CD4-positive, CD25-positive, alpha-beta regulatory T cell (primary cell): ENCODE measurements at regions not wholly inside any gene's neighbourhood (a gene's known extent, or its start where the extent isn't known, plus 50 kb on each side); places are given as distances from the start of the nearest gene placed in this dataset.

Experiments used
- ATAC-seq, 2 donors: fragments of 150-1000 bp; cut with Tn5 transposase; one replicate each; pipeline ENCODE4 v1.10.0; 2021; ENCODE audit warnings: low read depth in 2 of 2, moderate number of reproducible peaks in 2 of 2, moderate library complexity in 1 of 2
- DNase-seq, 3 donors: peaks; one replicate each; pipeline versions ENCODE4 v3.0.0 to v3.0.0-alpha.2; 2012 to 2022; ENCODE audit warnings: mixed read lengths in 1 of 3
- H3K27ac ChIP-seq: one replicate; pipeline ENCODE4 v1.7.0; 2013; ENCODE audit warnings: mild to moderate bottlenecking, low read length; ENCODE audit not compliant: insufficient read depth, poor library complexity, severe bottlenecking
- H3K27me3 ChIP-seq: one replicate; pipeline ENCODE4 v1.7.0; 2013; ENCODE audit warnings: low read length; ENCODE audit not compliant: control insufficient read depth, insufficient read depth
- H3K36me3 ChIP-seq: one replicate; pipeline ENCODE4 v1.7.0; 2013; ENCODE audit warnings: mild to moderate bottlenecking, low read length, moderate library complexity; ENCODE audit not compliant: control insufficient read depth, insufficient read depth
- H3K4me1 ChIP-seq: 2 replicates; pipeline ENCODE4 v1.7.0; 2013; ENCODE audit warnings: mild to moderate bottlenecking, low read length; ENCODE audit not compliant: insufficient read depth, control insufficient read depth, poor library complexity, severe bottlenecking
- H3K4me3 ChIP-seq: one replicate; pipeline ENCODE4 v1.7.0; 2013; ENCODE audit warnings: low read depth, mild to moderate bottlenecking, low read length, moderate library complexity
- H3K9me3 ChIP-seq, 2 experiments: 1 replicate in 1 of 2; 2 replicates in 1 of 2; pipeline ENCODE4 v1.7.0; 2013; ENCODE audit warnings: low read length in 2 of 2, mild to moderate bottlenecking in 1 of 2, moderate library complexity in 1 of 2; ENCODE audit not compliant: control insufficient read depth in 2 of 2
- H3K27ac Mint-ChIP-seq, 3 donors: one replicate each; pipeline ENCODE4 v1.8.0; 2020 to 2022; ENCODE audit warnings: mild to moderate bottlenecking in 3 of 3, mixed read lengths in 3 of 3, moderate library complexity in 2 of 3
- H3K27me3 Mint-ChIP-seq: one replicate; pipeline ENCODE4 v1.8.0; 2022; ENCODE audit warnings: mild to moderate bottlenecking, mixed read lengths
- H3K36me3 Mint-ChIP-seq: one replicate; pipeline ENCODE4 v1.8.0; 2020; ENCODE audit warnings: mixed read lengths
- H3K4me1 Mint-ChIP-seq, 4 donors: one replicate each; pipeline ENCODE4 v1.8.0; 2020 to 2022; ENCODE audit warnings: mixed read lengths in 4 of 4, mild to moderate bottlenecking in 1 of 4
- H3K4me3 Mint-ChIP-seq, 4 donors: one replicate each; pipeline ENCODE4 v1.8.0; 2020 to 2022; ENCODE audit warnings: mild to moderate bottlenecking in 4 of 4, mixed read lengths in 4 of 4, moderate library complexity in 3 of 4
- H3K9me3 Mint-ChIP-seq, 7 donors: one replicate each; pipeline ENCODE4 v1.8.0; 2020 to 2022; ENCODE audit warnings: mixed read lengths in 7 of 7, mild to moderate bottlenecking in 3 of 7, moderate library complexity in 2 of 7

- no peaks in the 10 kb centered on the region for H3K27me3 ChIP-seq
- Mint-ChIP-seq H3K27me3 (no peaks in the 10 kb centered on the region), H3K4me1 (no peaks in the 10 kb centered on the region), H3K4me3 (no peak overlapping the region), H3K36me3 (no peaks in the 10 kb centered on the region), H3K9me3 (peaks cover 0 to 19% (median 5%) of the 10 kb centered on the region in 7 donors), H3K27ac (no peak overlapping the region)
- no peak for DNase-seq
- no peak for ATAC-seq
- H3K27ac ChIP-seq = no peak overlapping the region
- H3K9me3 ChIP-seq = no peaks in the 10 kb centered on the region
- H3K36me3 ChIP-seq = no peaks in the 10 kb centered on the region
- no peak overlapping the region for H3K4me3 ChIP-seq
- no peaks in the 10 kb centered on the region for H3K4me1 ChIP-seq
Measured at GRCh38 chr5:119943148-119943547, 313.8 kb downstream of the FAM170A start.

GRCh38 chr5:119945691-119946090, 316.3 kb downstream of the FAM170A start:
- Histone ChIP-seq H3K4me1 (no peaks in the 10 kb centered on the region), H3K27me3 (no peaks in the 10 kb centered on the region), H3K27ac (no peak overlapping the region), H3K9me3 (no peaks in the 10 kb centered on the region), H3K4me3 (no peak overlapping the region), H3K36me3 (no peaks in the 10 kb centered on the region)
- DNase-seq (no peak), ATAC-seq (no peak)
- Mint-ChIP-seq H3K4me1 (no peaks in the 10 kb centered on the region), H3K4me3 (no peak overlapping the region), H3K27me3 (no peaks in the 10 kb centered on the region), H3K36me3 (no peaks in the 10 kb centered on the region), H3K27ac (no peak overlapping the region), H3K9me3 (peaks cover 0 to 9% (median 3%) of the 10 kb centered on the region in 7 donors)

- H3K27me3 Mint-ChIP-seq = no peaks in the 10 kb centered on the region
- Histone ChIP-seq H3K9me3 (no peaks in the 10 kb centered on the region), H3K4me3 (no peak overlapping the region), H3K27ac (no peak overlapping the region), H3K27me3 (no peaks in the 10 kb centered on the region), H3K4me1 (no peaks in the 10 kb centered on the region), H3K36me3 (no peaks in the 10 kb centered on the region)
- no peaks in the 10 kb centered on the region for H3K4me1 Mint-ChIP-seq
- DNase-seq = no peak
- no peak overlapping the region for H3K4me3 Mint-ChIP-seq
- peaks cover 0 to 6% (median 3%) of the 10 kb centered on the region in 7 donors for H3K9me3 Mint-ChIP-seq
- ATAC-seq = no peak
- H3K36me3 Mint-ChIP-seq = no peaks in the 10 kb centered on the region
- H3K27ac Mint-ChIP-seq = no peak overlapping the region
Measured at GRCh38 chr5:119948162-119948561, 318.8 kb downstream of the FAM170A start.

GRCh38 chr5:119949426-119949999, 320.2 kb downstream of the FAM170A start:
- no peak overlapping the region for H3K27ac Mint-ChIP-seq
- peaks cover 0 to 7% (median 3%) of the 10 kb centered on the region in 7 donors for H3K9me3 Mint-ChIP-seq
- DNase-seq (no peak), ATAC-seq (no peak)
- no peaks in the 10 kb centered on the region for H3K36me3 Mint-ChIP-seq
- no peaks in the 10 kb centered on the region for H3K27me3 ChIP-seq
- H3K4me1 Mint-ChIP-seq = no peaks in the 10 kb centered on the region
- H3K4me3 Mint-ChIP-seq = no peak overlapping the region
- no peak overlapping the region for H3K27ac ChIP-seq
- no peaks in the 10 kb centered on the region for H3K4me1 ChIP-seq
- no peak overlapping the region for H3K4me3 ChIP-seq
- no peaks in the 10 kb centered on the region for H3K27me3 Mint-ChIP-seq
- H3K9me3 ChIP-seq = no peaks in the 10 kb centered on the region
- no peaks in the 10 kb centered on the region for H3K36me3 ChIP-seq

GRCh38 chr5:119951330-119951934, 322.1 kb downstream of the FAM170A start:
- Histone ChIP-seq H3K27ac (no peak overlapping the region), H3K4me3 (no peak overlapping the region), H3K9me3 (no peaks in the 10 kb centered on the region), H3K4me1 (no peaks in the 10 kb centered on the region), H3K27me3 (no peaks in the 10 kb centered on the region), H3K36me3 (no peaks in the 10 kb centered on the region)
- H3K4me3 Mint-ChIP-seq = no peak overlapping the region
- H3K27ac Mint-ChIP-seq = no peak overlapping the region
- no peak for DNase-seq
- peaks cover 0 to 10% (median 2%) of the 10 kb centered on the region in 7 donors for H3K9me3 Mint-ChIP-seq
- no peaks in the 10 kb centered on the region for H3K36me3 Mint-ChIP-seq
- ATAC-seq = no peak
- H3K4me1 Mint-ChIP-seq = no peaks in the 10 kb centered on the region
- H3K27me3 Mint-ChIP-seq = no peaks in the 10 kb centered on the region

GRCh38 chr5:119953474-119953873, 324.1 kb downstream of the FAM170A start:
- no peak overlapping the region for H3K4me3 ChIP-seq
- H3K9me3 ChIP-seq = no peaks in the 10 kb centered on the region
- DNase-seq (no peak), ATAC-seq (no peak)
- no peaks in the 10 kb centered on the region for H3K4me1 ChIP-seq
- no peaks in the 10 kb centered on the region for H3K4me1 Mint-ChIP-seq
- H3K36me3 ChIP-seq = no peaks in the 10 kb centered on the region
- H3K27me3 Mint-ChIP-seq = no peaks in the 10 kb centered on the region
- no peak overlapping the region for H3K4me3 Mint-ChIP-seq
- H3K27me3 ChIP-seq = no peaks in the 10 kb centered on the region
- H3K27ac ChIP-seq = no peak overlapping the region
- H3K27ac Mint-ChIP-seq = peak overlapping the region in 1 of 3 donors; percentile 52
- peaks cover 0 to 14% (median 2%) of the 10 kb centered on the region in 7 donors for H3K9me3 Mint-ChIP-seq
- H3K36me3 Mint-ChIP-seq = no peaks in the 10 kb centered on the region

- Histone ChIP-seq H3K9me3 (no peaks in the 10 kb centered on the region), H3K27ac (no peak overlapping the region), H3K27me3 (no peaks in the 10 kb centered on the region), H3K4me3 (no peak overlapping the region), H3K4me1 (no peaks in the 10 kb centered on the region), H3K36me3 (no peaks in the 10 kb centered on the region)
- H3K4me1 Mint-ChIP-seq = no peaks in the 10 kb centered on the region
- no peak for DNase-seq
- no peak overlapping the region for H3K4me3 Mint-ChIP-seq
- no peak overlapping the region for H3K27ac Mint-ChIP-seq
- H3K36me3 Mint-ChIP-seq = no peaks in the 10 kb centered on the region
- peaks cover 0 to 19% (median 3%) of the 10 kb centered on the region in 7 donors for H3K9me3 Mint-ChIP-seq
- ATAC-seq = no peak
- H3K27me3 Mint-ChIP-seq = no peaks in the 10 kb centered on the region
Measured at GRCh38 chr5:119954106-119954505, 324.7 kb downstream of the FAM170A start.

GRCh38 chr5:119961993-119962392, 332.6 kb downstream of the FAM170A start:
- Mint-ChIP-seq H3K36me3 (no peaks in the 10 kb centered on the region), H3K27ac (no peak overlapping the region), H3K27me3 (no peaks in the 10 kb centered on the region), H3K9me3 (peaks cover 0 to 16% (median 8%) of the 10 kb centered on the region in 7 donors), H3K4me1 (no peaks in the 10 kb centered on the region), H3K4me3 (no peak overlapping the region)
- H3K4me3 ChIP-seq = no peak overlapping the region
- no peaks in the 10 kb centered on the region for H3K9me3 ChIP-seq
- ATAC-seq (no peak), DNase-seq (no peak)
- no peaks in the 10 kb centered on the region for H3K36me3 ChIP-seq
- no peak overlapping the region for H3K27ac ChIP-seq
- no peaks in the 10 kb centered on the region for H3K4me1 ChIP-seq
- H3K27me3 ChIP-seq = no peaks in the 10 kb centered on the region
